ENCODE measurements at regions not wholly inside any gene's neighbourhood (a gene's known extent, or its start where the extent isn't known, plus 50 kb on each side); places are given as distances from the start of the nearest gene placed in this dataset.

DNA sequence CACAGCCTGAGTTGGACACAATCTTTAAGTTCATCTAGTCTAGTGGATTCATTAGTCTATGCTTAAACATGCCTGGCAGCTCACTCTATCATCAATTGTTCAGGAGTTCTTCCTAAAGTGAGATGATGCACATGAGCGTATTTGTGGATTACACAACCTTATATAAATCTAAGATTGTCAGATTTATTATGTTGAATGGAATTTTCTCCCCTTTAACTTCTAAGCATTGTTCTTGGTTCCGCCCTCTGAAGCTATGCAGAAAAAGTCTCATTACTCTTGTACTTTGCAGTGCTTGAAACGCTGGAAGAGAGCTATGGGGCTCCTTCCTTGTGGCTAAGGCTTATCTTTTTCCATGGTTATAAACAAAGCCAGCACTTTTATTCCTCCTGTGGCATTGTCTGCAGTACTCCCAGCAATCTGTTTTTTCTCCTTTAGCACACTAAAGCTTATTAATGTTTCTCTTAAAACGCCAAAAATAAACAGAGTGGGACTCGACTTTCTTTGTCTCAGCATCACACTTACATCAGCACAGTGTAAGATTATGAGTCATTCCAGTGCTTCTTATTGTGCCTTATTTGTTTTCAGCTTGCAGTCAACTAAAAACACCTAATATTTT lies 316.8 kb upstream of the CAMK1G start:
- Histone ChIP-seq H3K9me3 (no peaks in the 10 kb centered on the region), H3K27me3 (no peaks in the 10 kb centered on the region), H3K4me1 (no peaks in the 10 kb centered on the region), H3K4me3 (no peak overlapping the region), H3K27ac (no peak overlapping the region), H3K36me3 (no peaks in the 10 kb centered on the region)
- TF ChIP-seq, protein P1, sequence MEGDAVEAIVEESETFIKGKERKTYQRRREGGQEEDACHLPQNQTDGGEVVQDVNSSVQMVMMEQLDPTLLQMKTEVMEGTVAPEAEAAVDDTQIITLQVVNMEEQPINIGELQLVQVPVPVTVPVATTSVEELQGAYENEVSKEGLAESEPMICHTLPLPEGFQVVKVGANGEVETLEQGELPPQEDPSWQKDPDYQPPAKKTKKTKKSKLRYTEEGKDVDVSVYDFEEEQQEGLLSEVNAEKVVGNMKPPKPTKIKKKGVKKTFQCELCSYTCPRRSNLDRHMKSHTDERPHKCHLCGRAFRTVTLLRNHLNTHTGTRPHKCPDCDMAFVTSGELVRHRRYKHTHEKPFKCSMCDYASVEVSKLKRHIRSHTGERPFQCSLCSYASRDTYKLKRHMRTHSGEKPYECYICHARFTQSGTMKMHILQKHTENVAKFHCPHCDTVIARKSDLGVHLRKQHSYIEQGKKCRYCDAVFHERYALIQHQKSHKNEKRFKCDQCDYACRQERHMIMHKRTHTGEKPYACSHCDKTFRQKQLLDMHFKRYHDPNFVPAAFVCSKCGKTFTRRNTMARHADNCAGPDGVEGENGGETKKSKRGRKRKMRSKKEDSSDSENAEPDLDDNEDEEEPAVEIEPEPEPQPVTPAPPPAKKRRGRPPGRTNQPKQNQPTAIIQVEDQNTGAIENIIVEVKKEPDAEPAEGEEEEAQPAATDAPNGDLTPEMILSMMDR (IDR thresholded peaks at IDR 0.05): no peak
- intact Hi-C loops (cut with DNase I): no loop called here
- no peak for DNase-seq (ENCODE audit: low spot score in 2 of 2)

DNA sequence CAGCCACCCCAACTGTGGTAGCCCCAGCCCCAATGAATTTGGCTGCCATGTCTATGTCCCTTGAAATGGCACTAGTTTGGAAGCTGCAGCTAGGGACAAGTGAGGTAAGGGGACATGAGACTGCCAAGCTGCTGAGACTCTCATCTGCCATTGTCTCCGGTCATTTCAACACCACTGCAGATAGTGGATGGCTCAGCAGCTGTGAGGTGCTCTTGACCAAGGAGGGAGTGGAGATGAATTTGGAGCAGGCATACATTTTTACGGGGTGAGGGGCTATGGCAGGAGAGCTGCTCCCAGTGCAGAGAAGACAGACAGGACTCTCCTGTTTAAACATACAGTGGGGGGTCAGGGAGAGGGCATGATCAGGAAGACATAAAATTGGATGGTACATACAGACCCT lies 315.5 kb upstream of the CAMK1G start:
- no peak for DNase-seq (ENCODE audit: low spot score in 2 of 2)
- intact Hi-C loops (cut with DNase I): no loop called here
- no peak overlapping the region for H3K27ac ChIP-seq
- H3K4me1 ChIP-seq: no peaks in the 10 kb centered on the region
- H3K4me3 ChIP-seq: no peak overlapping the region
- no peaks in the 10 kb centered on the region for H3K36me3 ChIP-seq
- H3K9me3 ChIP-seq: no peaks in the 10 kb centered on the region
- no peaks in the 10 kb centered on the region for H3K27me3 ChIP-seq
- TF ChIP-seq, protein P1 (IDR thresholded peaks at IDR 0.05): no peak

DNA sequence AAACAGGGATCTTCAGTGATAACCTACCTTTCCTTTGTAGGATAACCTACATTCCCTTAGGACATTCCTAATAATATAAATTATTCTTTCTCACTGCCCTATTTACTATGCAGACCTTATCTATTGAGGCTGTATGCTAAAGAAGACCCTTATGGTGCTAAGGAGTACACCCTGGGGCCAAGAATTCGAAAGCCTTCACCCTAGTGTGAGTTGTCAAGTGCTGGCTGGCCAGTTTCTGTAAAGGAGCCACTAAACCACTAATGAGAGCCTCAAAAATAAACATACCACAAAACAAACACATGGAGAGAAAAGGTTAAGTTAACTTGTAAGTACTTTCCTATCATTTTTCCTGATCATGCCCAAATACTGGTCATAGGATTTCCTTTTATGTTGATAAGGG lies 315.0 kb upstream of the CAMK1G start:
- H3K4me1 ChIP-seq: no peaks in the 10 kb centered on the region
- H3K36me3 ChIP-seq: no peaks in the 10 kb centered on the region
- H3K27ac ChIP-seq: no peak overlapping the region
- intact Hi-C loops (cut with DNase I): no loop called here
- H3K4me3 ChIP-seq: no peak overlapping the region
- H3K27me3 ChIP-seq: no peaks in the 10 kb centered on the region
- H3K9me3 ChIP-seq: no peaks in the 10 kb centered on the region
- TF ChIP-seq, protein P1 (IDR thresholded peaks at IDR 0.05): no peak
- no peak for DNase-seq (ENCODE audit: low spot score in 2 of 2)

DNA sequence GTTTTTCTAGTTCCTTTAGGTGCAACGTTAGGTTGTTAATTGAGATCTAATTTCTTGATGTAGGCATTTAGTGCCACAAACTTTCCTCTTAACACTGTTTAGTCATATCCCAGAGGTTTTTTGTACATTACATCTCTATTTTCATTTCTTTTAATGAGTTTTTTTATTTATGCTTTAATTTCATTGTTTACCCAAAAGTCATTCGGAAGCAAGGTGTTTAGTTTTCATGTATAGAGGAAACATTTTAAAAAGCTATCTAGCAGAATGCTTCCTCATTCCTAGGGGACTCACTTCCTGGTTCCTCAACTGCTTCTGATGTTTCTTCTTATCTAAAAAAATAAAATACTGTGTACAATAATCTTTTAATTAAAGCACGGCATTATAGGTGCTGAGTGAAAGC lies 307.2 kb upstream of the CAMK1G start:
- no peaks in the 10 kb centered on the region for H3K36me3 ChIP-seq
- TF ChIP-seq, protein P1 (IDR thresholded peaks at IDR 0.05): no peak
- intact Hi-C loops (cut with DNase I): no loop called here

DNA sequence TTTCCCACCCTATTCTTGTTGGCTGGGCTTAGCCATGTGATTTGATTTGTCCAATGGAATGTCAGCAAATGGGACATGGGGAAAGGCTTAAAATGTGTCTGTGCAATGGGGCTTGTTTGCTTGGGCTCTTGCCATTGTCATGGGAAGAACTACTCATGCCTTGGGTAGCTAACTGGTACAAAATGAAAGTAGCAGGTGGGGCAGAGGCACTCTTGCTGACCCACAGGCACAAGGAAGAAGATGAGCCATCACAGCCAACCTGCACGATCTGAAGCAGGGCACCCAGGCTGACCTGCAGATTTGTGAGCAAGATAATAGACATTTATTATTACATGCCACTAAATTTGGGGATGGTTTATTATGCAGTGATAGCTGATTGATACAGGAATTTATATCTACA lies 305.9 kb upstream of the CAMK1G start:
- intact Hi-C loops (cut with DNase I): no loop called here
- H3K4me1 ChIP-seq: no peaks in the 10 kb centered on the region
- H3K4me3 ChIP-seq: no peak overlapping the region
- TF ChIP-seq, protein P1 (IDR thresholded peaks at IDR 0.05): no peak
- H3K27ac ChIP-seq: no peak overlapping the region
- no peak for DNase-seq (ENCODE audit: low spot score in 2 of 2)
- H3K27me3 ChIP-seq: no peaks in the 10 kb centered on the region
- H3K36me3 ChIP-seq: no peaks in the 10 kb centered on the region
- no peaks in the 10 kb centered on the region for H3K9me3 ChIP-seq

More for the DNA sequence above, 307.2 kb upstream of the CAMK1G start:
- Histone ChIP-seq H3K27me3 (no peaks in the 10 kb centered on the region), H3K4me1 (no peaks in the 10 kb centered on the region), H3K27ac (no peak overlapping the region), H3K4me3 (no peak overlapping the region), H3K9me3 (no peaks in the 10 kb centered on the region)
- no peak for DNase-seq (ENCODE audit: low spot score in 2 of 2)

DNA sequence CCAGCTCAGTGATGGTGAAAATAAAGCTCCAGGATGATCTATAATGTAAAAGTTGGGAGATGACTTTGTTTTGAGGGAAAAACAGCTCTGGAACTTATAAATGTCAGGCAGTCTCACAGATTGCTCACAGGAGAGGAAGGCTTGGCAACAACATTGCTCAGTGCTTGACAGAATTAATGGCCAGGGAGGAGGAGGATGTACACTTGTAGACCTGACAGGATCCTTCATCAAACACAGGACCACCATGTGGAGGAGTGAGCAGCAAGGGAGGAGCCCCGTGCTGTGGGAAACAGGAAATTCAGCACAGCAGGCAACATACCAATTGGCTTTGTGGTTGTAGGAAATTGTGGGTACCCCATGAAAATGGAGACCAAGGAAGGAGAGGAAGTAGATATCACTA lies 291.8 kb upstream of the CAMK1G start:
- Histone ChIP-seq H3K27ac (no peak overlapping the region), H3K36me3 (no peaks in the 10 kb centered on the region), H3K9me3 (no peaks in the 10 kb centered on the region), H3K4me1 (no peaks in the 10 kb centered on the region), H3K4me3 (no peak overlapping the region), H3K27me3 (no peaks in the 10 kb centered on the region)
- TF ChIP-seq, protein P1 (IDR thresholded peaks at IDR 0.05): no peak
- no peak for DNase-seq (ENCODE audit: low spot score in 2 of 2)
- intact Hi-C loops (cut with DNase I): no loop called here

All from ascending aorta (tissue), 2 donors.